CD4-positive, alpha-beta T cell treated with Interferon gamma for 1 hour (primary cell): ENCODE measurements at regions not wholly inside any gene's neighbourhood (a gene's known extent, or its start where the extent isn't known, plus 50 kb on each side); places are given as distances from the start of the nearest gene placed in this dataset.

Experiments
- DNase-seq: peaks from one replicate; pipeline ENCODE4 v3.0.0-alpha.2; 2020

DNA sequence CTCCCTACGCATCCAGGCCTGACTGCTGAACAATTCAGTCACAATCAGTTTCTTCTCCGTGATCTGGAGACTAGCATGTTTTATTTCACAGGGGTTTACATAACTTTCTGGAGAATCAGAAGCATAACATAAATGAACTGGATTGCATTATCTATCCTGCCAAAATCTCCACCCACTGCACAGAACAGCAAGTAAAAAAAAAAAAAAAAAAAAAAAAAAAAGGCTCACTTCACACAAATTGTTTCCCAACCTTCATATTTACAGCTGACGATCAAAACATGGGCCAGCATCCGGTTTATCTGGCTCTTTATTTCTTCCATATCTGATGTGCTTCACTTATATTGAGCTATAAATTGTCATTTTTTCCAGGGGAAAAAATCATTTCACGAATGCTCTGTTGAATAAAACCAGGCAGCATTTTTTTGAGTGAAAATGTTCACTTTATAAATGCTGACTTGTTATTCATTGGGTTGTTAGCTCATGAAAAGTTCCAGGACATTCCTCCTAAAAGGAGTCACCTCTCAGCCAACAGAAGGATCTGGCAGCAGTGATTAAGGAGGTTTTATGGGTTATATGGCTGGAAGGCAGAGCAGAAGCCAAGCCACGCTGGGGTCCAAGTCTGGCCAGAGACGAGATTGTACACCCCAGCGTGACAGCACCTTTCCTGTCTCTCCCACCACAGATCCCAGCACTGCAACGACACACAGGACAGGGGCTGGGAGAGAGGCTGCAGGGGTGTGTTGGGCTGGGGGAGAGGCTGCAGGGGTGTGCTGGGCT lies 51.2 kb upstream of the GLI2 start:
- DNase-seq = no peak

GRCh38 chr2:120685066-120685973 lies 50.3 kb upstream of the GLI2 start:
- no peak for DNase-seq
